ENCODE measurements at regions not wholly inside any gene's neighbourhood (a gene's known extent, or its start where the extent isn't known, plus 50 kb on each side); places are given as distances from the start of the nearest gene placed in this dataset.

GRCh38 chr7:51899611-51900010 lies 583.0 kb upstream of the COBL start:
- TF ChIP-seq POLR2AphosphoS5 (IDR thresholded peaks at IDR 0.05) (no peak), POLR2A (IDR thresholded peaks at IDR 0.05) (no peak), CTCF (IDR thresholded peaks at IDR 0.05) (no peak), EP300 (IDR thresholded peaks at IDR 0.05) (no peak)
- intact Hi-C loops (cut with DNase I; ENCODE audit: low total_unique reads): no loop called here

GRCh38 chr7:51882412-51882811 lies 565.8 kb upstream of the COBL start:
- Histone ChIP-seq H3K27me3 (no peaks in the 10 kb centered on the region), H3K27ac (no peak overlapping the region), H3K36me3 (no peaks in the 10 kb centered on the region), H3K4me1 (no peaks in the 10 kb centered on the region), H3K9me3 (no peaks in the 10 kb centered on the region), H3K4me3 (no peak overlapping the region)
- intact Hi-C loops (cut with DNase I; ENCODE audit: low total_unique reads): no loop called here
- TF ChIP-seq EP300 (IDR thresholded peaks at IDR 0.05) (no peak), CTCF (IDR thresholded peaks at IDR 0.05) (no peak), POLR2A (IDR thresholded peaks at IDR 0.05) (no peak), POLR2AphosphoS5 (IDR thresholded peaks at IDR 0.05) (no peak)
- WGBS, 5 donors: 79 to 97% (median 88%) methylated on average over 1 of the region's 1 CpG
- no peak for DNase-seq

More at GRCh38 chr7:51899611-51900010, 583.0 kb upstream of the COBL start:
- no peaks in the 10 kb centered on the region for H3K27me3 ChIP-seq
- no peak overlapping the region for H3K4me3 ChIP-seq
- peaks cover 0 to 16% (median 6%) of the 10 kb centered on the region in 4 donors for H3K9me3 ChIP-seq
- no peaks in the 10 kb centered on the region for H3K4me1 ChIP-seq
- WGBS, 5 donors: 87 to 93% (median 91%) methylated on average over 5 to 9 of the region's 9 CpGs
- H3K27ac ChIP-seq: no peak overlapping the region
- H3K36me3 ChIP-seq: no peaks in the 10 kb centered on the region
- DNase-seq: no peak

- TF ChIP-seq EP300 (IDR thresholded peaks at IDR 0.05): no peak
- TF ChIP-seq CTCF (IDR thresholded peaks at IDR 0.05): no peak
- TF ChIP-seq POLR2A (IDR thresholded peaks at IDR 0.05): no peak
- TF ChIP-seq POLR2AphosphoS5 (IDR thresholded peaks at IDR 0.05): no peak
- Histone ChIP-seq H3K36me3 (no peaks in the 10 kb centered on the region), H3K9me3 (no peaks in the 10 kb centered on the region), H3K4me1 (no peaks in the 10 kb centered on the region), H3K27ac (no peak overlapping the region), H3K4me3 (no peak overlapping the region), H3K27me3 (no peaks in the 10 kb centered on the region)
- intact Hi-C loops (cut with DNase I; ENCODE audit: low total_unique reads): no loop called here
- DNase-seq: no peak
- WGBS, 5 donors: 71 to 92% (median 83%) methylated on average over 2 of the region's 2 CpGs
Measured at GRCh38 chr7:51881309-51881708, 564.7 kb upstream of the COBL start.

- H3K27me3 ChIP-seq: no peaks in the 10 kb centered on the region
- H3K36me3 ChIP-seq: no peaks in the 10 kb centered on the region
- intact Hi-C loops (cut with DNase I; ENCODE audit: low total_unique reads): no loop called here
- DNase-seq: no peak
- 70 to 85% (median 79%) methylated on average over 1 of the region's 1 CpG for WGBS, 5 donors
- no peak overlapping the region for H3K27ac ChIP-seq
- no peak overlapping the region for H3K4me3 ChIP-seq
- TF ChIP-seq POLR2AphosphoS5 (IDR thresholded peaks at IDR 0.05) (no peak), EP300 (IDR thresholded peaks at IDR 0.05) (no peak), POLR2A (IDR thresholded peaks at IDR 0.05) (no peak), CTCF (IDR thresholded peaks at IDR 0.05) (no peak)
- no peaks in the 10 kb centered on the region for H3K4me1 ChIP-seq
- no peaks in the 10 kb centered on the region for H3K9me3 ChIP-seq
Measured at GRCh38 chr7:51878865-51879264, 562.3 kb upstream of the COBL start.
